ENCODE measurements at regions not wholly inside any gene's neighbourhood (a gene's known extent, or its start where the extent isn't known, plus 50 kb on each side); places are given as distances from the start of the nearest gene placed in this dataset.

DNA sequence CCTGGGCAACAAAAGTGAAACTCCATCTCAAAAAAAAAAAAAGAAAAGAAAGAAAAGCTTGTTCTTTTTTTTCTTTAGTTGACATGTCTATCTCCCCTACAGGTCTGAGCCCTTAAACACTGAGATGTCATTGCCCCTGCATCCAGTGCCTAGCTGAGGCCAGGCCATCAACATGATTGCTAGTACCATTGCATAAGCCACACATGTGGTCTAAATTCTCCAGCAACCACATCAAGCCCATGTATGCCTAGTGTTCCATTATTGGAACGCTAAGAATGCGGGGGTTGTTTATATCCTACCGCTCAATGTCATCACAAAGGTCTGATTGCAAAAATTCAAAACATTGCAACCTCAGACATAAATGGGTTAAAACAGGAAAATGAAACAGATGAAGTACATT, 62.7 kb downstream of the NPTX2 start:
- DNase-seq, result no peak

DNA sequence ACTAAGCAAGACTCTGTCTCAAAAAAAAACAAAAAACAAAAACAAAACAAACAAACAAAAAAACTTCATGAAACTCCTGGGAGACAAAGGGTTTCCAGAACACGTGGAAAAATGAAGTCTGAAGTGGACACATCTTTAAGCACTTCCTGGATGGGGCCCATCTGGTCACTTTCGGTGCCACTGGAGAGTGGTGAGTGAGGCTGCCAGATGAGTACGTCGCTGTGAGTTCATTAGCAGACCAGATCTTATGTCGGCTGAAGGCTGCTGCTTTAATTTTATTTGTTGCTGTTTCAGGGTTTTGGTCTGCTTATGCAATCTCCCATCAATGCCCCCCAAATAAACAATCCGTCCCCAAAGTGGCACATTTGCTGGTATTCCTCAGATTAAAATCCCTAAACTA, 64.4 kb downstream of the NPTX2 start:
- no peak for DNase-seq

DNA sequence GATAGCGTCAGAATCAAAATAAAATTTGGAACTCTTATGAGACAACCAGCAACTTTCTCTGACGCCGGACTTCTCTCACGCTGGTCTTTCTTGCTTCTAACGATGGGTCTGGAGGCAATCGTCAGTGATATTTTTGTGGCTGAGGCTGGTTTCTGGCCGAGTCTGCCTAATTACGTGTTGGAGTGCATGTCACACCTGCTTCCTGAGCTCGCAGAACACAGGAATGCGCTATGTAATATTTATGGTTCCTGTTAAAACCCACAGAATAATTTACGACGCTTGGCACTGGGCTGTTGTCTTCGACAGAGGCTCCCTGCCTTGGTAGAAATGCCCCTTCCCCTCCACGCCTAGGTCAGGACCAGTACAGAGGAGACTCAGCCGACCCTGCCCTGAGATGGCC, 64.9 kb downstream of the NPTX2 start:
- DNase-seq, result no peak

- no peak for DNase-seq
Observed at GRCh38 chr7:98683514-98683913, 66.4 kb downstream of the NPTX2 start.

DNA sequence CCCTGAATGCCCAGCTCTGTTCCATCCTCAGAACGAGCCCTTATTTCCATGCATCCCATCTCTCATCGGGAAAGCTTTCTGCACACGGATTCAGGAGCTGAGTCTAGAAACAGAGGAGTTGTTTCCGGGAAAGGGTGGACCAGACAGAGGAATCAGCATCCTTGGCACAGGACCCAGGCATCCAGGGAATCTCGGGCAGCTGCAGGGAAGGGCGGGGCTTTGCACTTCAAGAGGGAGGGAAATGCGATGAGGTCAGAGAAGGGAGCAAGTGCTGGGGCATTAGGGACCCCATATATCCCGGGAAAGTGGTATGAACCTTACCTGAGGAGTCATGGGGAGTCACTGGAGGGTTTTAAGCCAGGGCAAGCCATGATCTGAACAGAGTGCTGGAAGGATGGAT, 68.5 kb downstream of the NPTX2 start:
- DNase-seq, result no peak

GRCh38 chr7:98686466-98687080, 69.5 kb downstream of the NPTX2 start:
- no peak for DNase-seq

DNA sequence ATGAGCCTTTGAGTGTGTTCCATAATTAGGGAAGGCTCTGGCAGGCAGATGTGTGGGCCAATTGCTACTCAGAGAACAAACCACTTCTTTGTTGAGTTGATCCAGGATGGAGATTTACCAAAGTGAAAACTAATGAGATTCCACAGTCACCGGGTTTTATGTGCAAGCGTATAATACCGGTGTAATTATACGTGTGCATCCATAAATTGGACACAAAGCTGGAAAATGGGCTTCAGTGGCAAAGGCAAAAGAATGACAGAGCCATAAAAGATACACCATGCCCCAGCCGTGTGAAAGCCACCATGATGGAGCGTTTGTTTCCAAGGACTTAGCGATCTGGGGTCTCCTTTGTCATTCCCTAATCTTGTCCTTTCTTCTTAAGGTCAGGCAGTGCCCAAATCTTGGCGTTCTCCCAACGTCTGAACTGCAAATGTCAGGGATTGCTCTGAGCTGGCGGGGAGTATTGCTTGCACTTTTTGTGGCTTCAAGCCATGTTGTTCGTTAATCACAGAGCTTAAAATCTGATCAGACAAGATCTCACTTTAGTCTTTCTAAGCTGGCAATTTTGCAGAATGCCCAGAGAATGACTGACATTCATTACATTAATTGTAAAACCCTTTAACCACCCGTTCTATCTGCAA, 70.1 kb downstream of the NPTX2 start:
- DNase-seq, result peak; percentile 15

DNA sequence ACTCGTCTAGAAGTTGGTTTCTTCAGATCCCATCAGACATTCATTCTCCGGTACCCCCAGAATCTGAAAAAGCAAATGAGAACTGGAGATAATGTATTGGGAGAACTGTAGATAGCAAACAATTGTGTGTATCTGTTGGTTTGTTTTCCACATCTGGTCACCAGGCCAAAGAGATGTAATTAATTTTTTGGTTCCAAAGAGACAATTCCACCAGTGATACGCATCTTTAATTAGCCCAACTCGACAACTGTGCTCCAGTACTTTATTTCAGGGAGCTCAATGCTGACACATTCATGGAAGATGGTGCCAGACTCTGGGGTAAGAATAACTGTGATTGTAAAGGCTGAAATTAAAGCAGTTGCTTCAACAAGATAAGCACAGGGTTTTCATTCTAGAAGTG, 74.5 kb downstream of the NPTX2 start:
- no peak for DNase-seq

- no peak for DNase-seq
Observed at GRCh38 chr7:98697083-98697482, 80.0 kb downstream of the NPTX2 start.

GRCh38 chr7:98697485-98698240, 80.6 kb downstream of the NPTX2 start:
- DNase-seq, result no peak

- DNase-seq, result no peak
Observed at GRCh38 chr7:98698976-98699375, 81.9 kb downstream of the NPTX2 start.

DNA sequence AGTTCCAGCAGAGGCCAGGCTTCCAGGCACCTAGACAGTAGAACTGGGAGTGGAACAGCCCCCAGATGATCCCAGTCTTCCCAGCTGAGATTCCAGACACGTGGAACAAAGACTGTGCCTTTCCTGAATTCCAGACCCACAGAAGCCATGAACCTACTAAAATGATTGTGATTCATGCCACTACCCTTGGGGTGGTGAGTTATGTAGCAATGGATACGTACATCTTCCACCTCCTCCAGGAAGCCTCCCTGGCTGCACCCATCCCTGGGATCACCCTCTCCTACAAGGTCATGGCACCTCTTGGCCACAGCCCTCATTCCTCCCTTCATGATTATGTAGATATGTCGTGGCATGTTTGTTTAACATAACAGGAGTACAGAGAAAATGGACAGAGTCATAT, 83.4 kb downstream of the NPTX2 start:
- no peak for DNase-seq

DNA sequence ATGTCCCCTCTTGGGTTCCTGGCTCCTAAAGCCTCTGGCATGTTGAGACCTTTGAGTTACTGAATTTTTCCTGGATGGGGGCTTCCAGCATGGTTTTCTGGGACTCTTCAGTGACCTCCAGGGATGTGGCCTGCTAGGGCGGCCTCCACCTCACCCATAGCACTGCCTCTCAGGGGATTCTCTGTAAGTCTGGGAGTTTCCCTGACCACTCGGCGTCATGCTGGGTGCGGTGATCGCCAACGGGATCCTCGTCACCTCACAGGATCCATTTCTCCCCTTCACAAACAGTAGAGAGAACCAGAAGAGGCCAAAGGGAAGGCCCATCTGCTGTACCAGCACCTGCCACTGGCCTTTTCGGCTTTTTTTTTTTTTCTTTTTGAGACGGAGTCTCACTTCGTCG, 84.3 kb downstream of the NPTX2 start:
- no peak for DNase-seq

DNA sequence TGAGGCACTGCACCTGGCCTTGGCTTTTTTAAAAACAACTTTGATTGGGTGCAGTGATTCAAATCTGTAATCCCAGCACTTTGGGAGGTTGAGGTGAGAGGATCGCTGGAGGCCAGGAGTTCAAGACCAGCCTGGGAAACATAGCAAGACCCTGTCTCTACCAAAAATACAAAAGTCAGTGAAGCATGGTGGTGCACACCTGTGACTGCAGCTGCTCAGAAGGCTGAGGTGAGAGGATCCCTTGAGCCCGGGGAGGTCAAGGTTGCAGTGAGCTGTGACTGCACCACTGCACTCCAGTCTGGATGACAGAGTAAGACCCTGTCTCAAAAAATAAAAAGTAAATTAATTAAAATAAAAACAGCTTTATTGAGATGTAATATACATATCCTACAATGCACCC, 84.9 kb downstream of the NPTX2 start:
- DNase-seq, result no peak

DNA sequence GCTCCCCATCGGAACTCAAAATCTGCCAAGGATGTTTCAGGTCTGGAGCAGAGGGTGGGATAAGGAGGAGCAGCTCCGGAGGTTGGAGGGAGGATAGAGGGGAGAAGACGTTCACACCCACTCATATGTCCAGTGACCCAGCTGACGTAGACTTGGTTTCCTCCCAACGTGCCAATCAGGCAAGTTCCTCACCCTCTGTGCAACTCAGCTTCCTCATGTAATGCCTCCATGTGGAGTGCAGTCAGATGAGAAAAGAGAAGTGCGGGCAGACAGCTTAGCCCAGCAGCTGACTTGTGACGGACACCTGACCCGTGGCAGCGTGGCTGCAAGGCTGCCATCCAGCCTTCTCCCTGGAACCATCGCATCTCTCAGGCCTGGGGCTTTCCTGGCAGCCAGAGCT, 86.8 kb downstream of the NPTX2 start:
- no peak for DNase-seq

- no peak for DNase-seq
Observed at GRCh38 chr7:98705626-98706025, 88.5 kb downstream of the NPTX2 start.

DNA sequence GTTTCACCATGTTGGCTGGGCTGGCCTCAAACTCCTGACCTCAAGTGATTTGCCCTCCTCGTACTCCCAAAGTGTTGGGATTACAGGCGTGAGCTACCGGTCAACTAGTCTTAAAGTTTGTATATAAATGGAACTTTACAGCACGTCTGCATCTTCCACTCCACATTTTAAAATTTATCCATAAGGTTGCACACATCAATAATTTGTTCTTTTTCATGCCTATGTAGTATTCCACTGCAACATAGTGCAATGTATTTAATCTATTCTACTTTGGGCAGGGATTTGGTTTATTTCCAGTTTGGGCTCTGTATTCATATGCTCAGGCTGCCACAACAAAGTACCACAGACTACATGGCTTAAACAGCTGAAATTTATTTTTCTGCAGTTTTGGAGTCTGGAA, 90.0 kb downstream of the NPTX2 start:
- DNase-seq, result no peak

- no peak for DNase-seq
Observed at GRCh38 chr7:98711945-98712344, 94.9 kb downstream of the NPTX2 start.

DNA sequence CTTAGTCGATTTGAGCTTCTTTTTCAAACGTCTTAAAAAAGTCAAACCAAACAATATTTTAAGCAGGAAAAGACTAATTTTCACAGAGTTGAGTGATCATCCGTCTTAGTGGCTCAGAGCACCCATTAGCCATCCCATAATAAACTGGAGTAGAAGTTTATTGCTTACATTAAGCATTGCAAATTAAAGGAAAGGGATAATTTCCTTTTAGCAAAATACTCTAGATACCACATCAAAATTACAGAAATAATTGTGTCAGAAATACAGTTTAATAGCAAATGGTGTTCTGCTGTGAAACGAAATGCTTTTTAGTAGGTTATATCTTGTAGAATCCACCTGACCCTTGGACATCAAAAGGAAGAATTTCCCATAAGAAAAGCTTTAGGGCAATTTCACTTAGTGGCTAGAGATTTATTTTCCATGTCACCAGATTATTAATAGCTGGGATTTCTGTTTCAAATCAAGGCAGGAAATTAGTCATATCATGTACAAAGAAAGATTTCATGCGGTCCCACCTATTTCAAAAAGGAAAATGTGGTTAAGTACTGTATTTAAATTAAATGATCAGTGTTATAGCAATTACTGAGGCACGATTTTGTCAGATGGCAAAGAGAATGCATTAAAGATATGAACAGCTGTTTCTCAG, 96.2 kb downstream of the NPTX2 start:
- DNase-seq, result no peak

- DNase-seq, result no peak
Observed at GRCh38 chr7:98719396-98719795, 102.3 kb downstream of the NPTX2 start.

GRCh38 chr7:98722402-98722801, 105.3 kb downstream of the NPTX2 start:
- DNase-seq, result no peak

DNA sequence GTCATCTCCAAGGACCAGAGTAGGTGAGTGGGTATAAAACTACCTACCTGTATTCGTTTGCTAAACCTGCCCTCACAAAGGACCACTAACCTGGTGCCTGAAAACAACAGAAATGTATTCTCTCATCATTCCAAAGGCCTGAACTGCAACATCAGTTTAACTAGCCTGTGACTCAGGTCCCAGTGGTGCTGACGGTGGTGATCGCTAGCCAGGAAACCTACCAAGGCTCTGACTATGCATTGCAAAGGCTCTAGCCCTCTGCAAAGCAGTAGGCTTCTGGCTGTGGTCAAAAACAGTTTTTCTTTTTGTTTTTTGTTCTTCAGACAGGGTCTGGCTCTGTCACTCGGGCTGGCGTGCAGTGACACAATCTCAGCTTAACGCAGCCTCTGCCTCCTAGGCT, 107.5 kb downstream of the NPTX2 start:
- no peak for DNase-seq

- no peak for DNase-seq
Observed at GRCh38 chr7:98727146-98727709, 110.1 kb downstream of the NPTX2 start.

DNA sequence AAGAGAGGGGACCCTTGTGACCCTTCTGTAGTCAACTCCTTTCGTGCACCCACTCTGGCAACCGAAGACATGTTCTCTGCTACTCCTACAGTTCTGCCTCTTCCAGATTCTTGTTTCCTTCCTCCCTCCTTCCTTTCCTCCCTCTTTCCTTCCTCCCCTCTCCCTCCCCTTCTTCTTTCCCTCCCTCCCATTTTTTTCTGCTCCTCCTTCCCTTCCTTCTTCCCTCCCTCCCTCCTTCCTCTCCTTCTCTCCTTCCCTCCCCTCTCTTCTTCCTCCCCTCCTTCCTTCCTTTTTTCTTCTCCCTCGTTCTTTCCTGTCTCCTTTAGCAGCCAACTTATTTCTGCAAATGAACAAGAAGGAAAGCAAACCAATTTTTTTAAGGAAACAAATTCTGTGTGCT, 111.5 kb downstream of the NPTX2 start:
- no peak for DNase-seq

Measured in NCI-H1694 treated with DMSO at 0.1 percent for 48 hours (cell line).